Breast epithelium (tissue), 4 donors: ENCODE measurements at regions not wholly inside any gene's neighbourhood (a gene's known extent, or its start where the extent isn't known, plus 50 kb on each side); places are given as distances from the start of the nearest gene placed in this dataset.

ENCODE experiments used
- DNase-seq, 2 donors: peaks; one replicate each; pipeline ENCODE4 v3.0.0-alpha.2; 2019; ENCODE audit warnings: low spot score in 2 of 2
- H3K27ac ChIP-seq, 2 donors: fragments of 200-600 bp; sonication (generic) in 1 of 2; one replicate each; pipeline ENCODE4 v1.5.1; 2016 to 2019; ENCODE audit warnings: mild to moderate bottlenecking in 1 of 2
- H3K27me3 ChIP-seq, 2 donors: fragments of 200-600 bp; sonication (generic) in 1 of 2; one replicate each; pipeline versions ENCODE4 v1.5.1 to v1.6.0; 2017 to 2019; ENCODE audit warnings: control low read depth in 1 of 2, mild to moderate bottlenecking in 1 of 2
- H3K36me3 ChIP-seq: fragments of 200-600 bp; one replicate; pipeline ENCODE4 v1.5.1; 2019
- H3K4me1 ChIP-seq, 2 donors: fragments of 200-600 bp; sonication (generic); one replicate each; pipeline ENCODE4 v1.5.1; 2016 to 2019; ENCODE audit warnings: control low read depth in 1 of 2
- H3K4me3 ChIP-seq, 3 donors: fragments of 200-600 bp; sonication (generic); 1 replicate in 2 of 3; 2 replicates in 1 of 3; pipeline ENCODE4 v1.5.1; 2016 to 2019; ENCODE audit warnings: mild to moderate bottlenecking in 3 of 3, moderate library complexity in 2 of 3
- H3K9me3 ChIP-seq, 2 donors: fragments of 200-600 bp; sonication (generic) in 1 of 2; one replicate each; pipeline ENCODE4 v1.5.1; 2016 to 2019; ENCODE audit warnings: control low read depth in 1 of 2
- POLR2A ChIP-seq: fragments of 450-650 bp; IDR thresholded peaks from one replicate; pipeline ENCODE4 v1.6.1; 2016; ENCODE audit warnings: antibody characterized with exemption, mild to moderate bottlenecking, moderate library complexity
- POLR2AphosphoS5 ChIP-seq, 3 donors: sonication (generic); formaldehyde crosslinking; IDR thresholded peaks; one replicate each; pipeline ENCODE4 v1.6.1; 2017; ENCODE audit warnings: antibody characterized with exemption in 3 of 3
- intact Hi-C: fragments of 100-400 bp; cut with DNase I; formaldehyde crosslinking; loops from one replicate; pipeline ENCODE4 v1.15.1; 2023; ENCODE audit warnings: low total_unique reads
- TF ChIP-seq, protein P1 (sequence below), 3 donors: fragments of 450-650 bp; IDR thresholded peaks; one replicate each; pipeline ENCODE4 v1.5.1; 2016 to 2017; ENCODE audit warnings: antibody characterized with exemption in 3 of 3, mild to moderate bottlenecking in 3 of 3, moderate library complexity in 3 of 3

- H3K9me3 ChIP-seq: no peaks in the 10 kb centered on the region
- no peaks in the 10 kb centered on the region for H3K4me1 ChIP-seq
- DNase-seq: no peak
- no peak overlapping the region for H3K27ac ChIP-seq
- H3K36me3 ChIP-seq: no peaks in the 10 kb centered on the region
- no peak overlapping the region for H3K4me3 ChIP-seq
- H3K27me3 ChIP-seq: no peaks in the 10 kb centered on the region
- intact Hi-C loops: no loop called here
- no peak for TF ChIP-seq POLR2AphosphoS5 (IDR thresholded peaks at IDR 0.05)
These were observed 250.5 kb downstream of the NR2F1-AS1 start for GRCh38 chr5:93330506-93330905.

- DNase-seq: no peak
- TF ChIP-seq, protein P1, sequence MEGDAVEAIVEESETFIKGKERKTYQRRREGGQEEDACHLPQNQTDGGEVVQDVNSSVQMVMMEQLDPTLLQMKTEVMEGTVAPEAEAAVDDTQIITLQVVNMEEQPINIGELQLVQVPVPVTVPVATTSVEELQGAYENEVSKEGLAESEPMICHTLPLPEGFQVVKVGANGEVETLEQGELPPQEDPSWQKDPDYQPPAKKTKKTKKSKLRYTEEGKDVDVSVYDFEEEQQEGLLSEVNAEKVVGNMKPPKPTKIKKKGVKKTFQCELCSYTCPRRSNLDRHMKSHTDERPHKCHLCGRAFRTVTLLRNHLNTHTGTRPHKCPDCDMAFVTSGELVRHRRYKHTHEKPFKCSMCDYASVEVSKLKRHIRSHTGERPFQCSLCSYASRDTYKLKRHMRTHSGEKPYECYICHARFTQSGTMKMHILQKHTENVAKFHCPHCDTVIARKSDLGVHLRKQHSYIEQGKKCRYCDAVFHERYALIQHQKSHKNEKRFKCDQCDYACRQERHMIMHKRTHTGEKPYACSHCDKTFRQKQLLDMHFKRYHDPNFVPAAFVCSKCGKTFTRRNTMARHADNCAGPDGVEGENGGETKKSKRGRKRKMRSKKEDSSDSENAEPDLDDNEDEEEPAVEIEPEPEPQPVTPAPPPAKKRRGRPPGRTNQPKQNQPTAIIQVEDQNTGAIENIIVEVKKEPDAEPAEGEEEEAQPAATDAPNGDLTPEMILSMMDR (IDR thresholded peaks at IDR 0.05): no peak
- TF ChIP-seq POLR2AphosphoS5 (IDR thresholded peaks at IDR 0.05): no peak
- no peak for TF ChIP-seq POLR2A
- intact Hi-C loops: no loop called here
- Histone ChIP-seq H3K9me3 (no peaks in the 10 kb centered on the region), H3K4me3 (no peak overlapping the region), H3K36me3 (no peaks in the 10 kb centered on the region), H3K4me1 (no peaks in the 10 kb centered on the region), H3K27me3 (no peaks in the 10 kb centered on the region), H3K27ac (no peak overlapping the region)
These were observed 251.3 kb downstream of the NR2F1-AS1 start for GRCh38 chr5:93329756-93330155.

DNA sequence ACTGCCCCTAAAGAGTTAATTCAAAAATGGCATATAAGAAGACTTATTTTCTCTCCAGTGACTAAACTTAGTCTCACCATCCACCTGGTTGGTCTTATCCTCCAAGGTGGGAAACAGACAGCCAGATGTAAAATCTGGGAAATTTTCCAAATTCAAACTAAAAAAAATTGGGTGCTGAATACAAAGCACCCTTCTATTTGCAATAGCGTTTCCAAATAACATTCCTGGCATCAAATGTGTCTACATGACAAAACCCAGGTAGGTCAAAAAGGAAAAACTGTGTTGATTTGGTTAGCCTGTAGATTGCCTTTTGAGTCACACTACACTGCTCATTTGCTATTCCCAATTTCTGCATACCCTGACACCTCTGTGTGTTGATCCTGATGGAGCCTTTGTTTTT is 252.2 kb downstream of the NR2F1-AS1 start:
- H3K27me3 ChIP-seq: no peaks in the 10 kb centered on the region
- no peak for DNase-seq
- no peaks in the 10 kb centered on the region for H3K9me3 ChIP-seq
- no peak for TF ChIP-seq POLR2AphosphoS5 (IDR thresholded peaks at IDR 0.05)
- H3K27ac ChIP-seq: no peak overlapping the region
- H3K4me3 ChIP-seq: no peak overlapping the region
- no peaks in the 10 kb centered on the region for H3K36me3 ChIP-seq
- H3K4me1 ChIP-seq: no peaks in the 10 kb centered on the region
- intact Hi-C loops: no loop called here

GRCh38 chr5:93327605-93328004 is 253.4 kb downstream of the NR2F1-AS1 start:
- Histone ChIP-seq H3K9me3 (no peaks in the 10 kb centered on the region), H3K27ac (no peak overlapping the region), H3K27me3 (no peaks in the 10 kb centered on the region), H3K36me3 (no peaks in the 10 kb centered on the region), H3K4me1 (no peaks in the 10 kb centered on the region), H3K4me3 (no peak overlapping the region)
- intact Hi-C loops: no loop called here
- TF ChIP-seq, protein P1 (IDR thresholded peaks at IDR 0.05): no peak
- TF ChIP-seq POLR2A (no peak), POLR2AphosphoS5 (IDR thresholded peaks at IDR 0.05) (no peak)
- DNase-seq: no peak

GRCh38 chr5:93325946-93326345 is 255.1 kb downstream of the NR2F1-AS1 start:
- TF ChIP-seq POLR2A (no peak), POLR2AphosphoS5 (IDR thresholded peaks at IDR 0.05) (no peak)
- TF ChIP-seq, protein P1 (IDR thresholded peaks at IDR 0.05): no peak
- no peak for DNase-seq
- H3K9me3 ChIP-seq: no peaks in the 10 kb centered on the region
- H3K36me3 ChIP-seq: no peaks in the 10 kb centered on the region
- H3K4me1 ChIP-seq: no peaks in the 10 kb centered on the region
- H3K4me3 ChIP-seq: no peak overlapping the region
- intact Hi-C loops: no loop called here
- no peaks in the 10 kb centered on the region for H3K27me3 ChIP-seq
- H3K27ac ChIP-seq: no peak overlapping the region

GRCh38 chr5:93322974-93323860 is 257.8 kb downstream of the NR2F1-AS1 start:
- DNase-seq: no peak
- intact Hi-C loops: no loop called here
- no peaks in the 10 kb centered on the region for H3K27me3 ChIP-seq
- TF ChIP-seq, protein P1 (IDR thresholded peaks at IDR 0.05): no peak
- no peak for TF ChIP-seq POLR2A
- TF ChIP-seq POLR2AphosphoS5 (IDR thresholded peaks at IDR 0.05): no peak
- no peak overlapping the region for H3K27ac ChIP-seq
- H3K36me3 ChIP-seq: no peaks in the 10 kb centered on the region
- no peaks in the 10 kb centered on the region for H3K4me1 ChIP-seq
- no peaks in the 10 kb centered on the region for H3K9me3 ChIP-seq
- H3K4me3 ChIP-seq: no peak overlapping the region
